Liver (tissue), 3 donors: ENCODE measurements at regions not wholly inside any gene's neighbourhood (a gene's known extent, or its start where the extent isn't known, plus 50 kb on each side); places are given as distances from the start of the nearest gene placed in this dataset.

Source experiments
- ATF3 ChIP-seq: IDR thresholded peaks from 2 replicates; pipeline ENCODE4 v1.6.1; 2016; ENCODE audit warnings: antibody characterized with exemption
- CTCF ChIP-seq: fragments of 150-350 bp; IDR thresholded peaks from 2 replicates; pipeline ENCODE4 v1.5.1; 2017; ENCODE audit warnings: improper control_type of control experiment, low read depth, low read length; ENCODE audit not compliant: missing input control
- EGR1 ChIP-seq, 2 donors: IDR thresholded peaks; 2 replicates each; pipeline ENCODE4 v1.6.1; 2016 to 2018; ENCODE audit warnings: antibody characterized with exemption in 2 of 2, low read depth in 2 of 2
- FOXA1 ChIP-seq: IDR thresholded peaks from 2 replicates; pipeline ENCODE4 v1.6.1; 2016; ENCODE audit warnings: antibody characterized with exemption
- HNF4G ChIP-seq: IDR thresholded peaks from 2 replicates; pipeline ENCODE4 v1.6.1; 2016; ENCODE audit warnings: antibody characterized with exemption
- MAX ChIP-seq: IDR thresholded peaks from 2 replicates; pipeline ENCODE4 v1.6.1; 2016; ENCODE audit warnings: antibody characterized with exemption
- RAD21 ChIP-seq, 2 donors: IDR thresholded peaks; 2 replicates each; pipeline ENCODE4 v1.6.1; 2016; ENCODE audit warnings: antibody characterized with exemption in 2 of 2, mild to moderate bottlenecking in 2 of 2
- REST ChIP-seq: IDR thresholded peaks from 2 replicates; pipeline ENCODE4 v1.6.1; 2016; ENCODE audit warnings: antibody characterized with exemption, mild to moderate bottlenecking
- RXRA ChIP-seq, 2 donors: IDR thresholded peaks; 2 replicates each; pipeline ENCODE4 v1.6.1; 2017 to 2018; ENCODE audit warnings: antibody characterized with exemption in 2 of 2, mild to moderate bottlenecking in 1 of 2
- SP1 ChIP-seq: IDR thresholded peaks from 2 replicates; pipeline ENCODE4 v1.6.1; 2018; ENCODE audit warnings: antibody characterized with exemption, mild to moderate bottlenecking
- YY1 ChIP-seq: IDR thresholded peaks from 2 replicates; pipeline ENCODE4 v1.6.1; 2016; ENCODE audit warnings: antibody characterized with exemption, mild to moderate bottlenecking
- ZBTB33 ChIP-seq: IDR thresholded peaks from 2 replicates; pipeline ENCODE4 v1.6.1; 2016; ENCODE audit warnings: antibody characterized with exemption
- donor health status: healthy.
- donor health status: healthy.

- no peak for TF ChIP-seq CTCF
- no peak for TF ChIP-seq REST
- TF ChIP-seq FOXA1: no peak
- no peak for TF ChIP-seq HNF4G
- no peak for TF ChIP-seq MAX
- TF ChIP-seq EGR1 (IDR thresholded peaks at IDR 0.05; ENCODE audit: low read depth in 2 of 2): no peak
- no peak for TF ChIP-seq SP1
- TF ChIP-seq ATF3: no peak
- TF ChIP-seq ZBTB33: no peak
- no peak for TF ChIP-seq RAD21 (IDR thresholded peaks at IDR 0.05)
- no peak for TF ChIP-seq RXRA (IDR thresholded peaks at IDR 0.05)
- TF ChIP-seq YY1: no peak
Observed at GRCh38 chr11:19552161-19552560, 160.5 kb upstream of the NAV2 start.
